GM19468 (cell line): ENCODE measurements at regions not wholly inside any gene's neighbourhood (a gene's known extent, or its start where the extent isn't known, plus 50 kb on each side); places are given as distances from the start of the nearest gene placed in this dataset.
"Not testable (repeated sequence)": the region's sequence is repeated elsewhere in the genome, so short reads cannot be mapped to it uniquely, and the experiment has no call there.

ENCODE experiments used
- ATAC-seq: cut with Tn5 transposase; IDR thresholded peaks from one replicate; pipeline ENCODE4 v1.9.1; 2021; ENCODE audit warnings: mild to moderate bottlenecking, moderate library complexity, moderate number of reproducible peaks; ENCODE audit not compliant: unreplicated experiment; ENCODE audit errors: extremely low read depth

DNA sequence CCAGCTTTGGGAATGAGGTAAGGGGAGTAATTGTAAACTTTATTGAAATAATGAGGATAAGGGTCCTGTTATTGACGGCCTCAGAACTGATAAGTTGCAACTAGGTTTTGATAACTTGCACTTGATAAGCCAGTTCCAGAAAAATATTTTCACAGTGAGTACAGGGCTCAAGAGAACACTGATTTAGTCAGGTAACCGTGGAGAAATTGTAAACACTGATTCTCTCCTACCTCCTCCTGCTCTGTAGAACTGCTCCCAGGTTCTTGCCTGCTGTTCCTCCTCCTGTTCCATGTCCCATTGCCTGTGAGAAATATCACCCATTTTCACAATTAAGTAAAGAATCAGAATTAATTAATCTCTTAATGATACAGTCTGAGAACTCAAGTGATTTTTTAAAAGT is 55.0 kb upstream of the CXXC4 start:
- no peak for ATAC-seq

DNA sequence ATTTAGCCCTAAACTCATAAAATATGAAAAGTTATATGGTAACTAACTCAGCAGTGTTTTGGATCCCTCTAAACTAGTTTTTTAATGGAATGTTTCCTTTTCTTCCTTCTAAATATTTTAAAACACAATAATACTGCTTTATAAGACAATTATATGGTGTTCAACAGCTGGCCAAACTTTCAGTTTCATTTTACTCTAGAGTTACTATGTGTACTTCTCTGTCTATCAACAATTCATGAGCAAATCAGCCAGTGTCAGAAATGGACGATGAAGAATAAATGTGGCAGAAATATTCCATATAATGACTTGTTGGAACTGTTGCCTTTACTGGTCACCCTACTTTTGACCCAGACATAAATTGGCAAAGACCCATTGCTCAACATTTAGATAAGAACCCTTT is 64.8 kb upstream of the CXXC4 start:
- no peak for ATAC-seq

DNA sequence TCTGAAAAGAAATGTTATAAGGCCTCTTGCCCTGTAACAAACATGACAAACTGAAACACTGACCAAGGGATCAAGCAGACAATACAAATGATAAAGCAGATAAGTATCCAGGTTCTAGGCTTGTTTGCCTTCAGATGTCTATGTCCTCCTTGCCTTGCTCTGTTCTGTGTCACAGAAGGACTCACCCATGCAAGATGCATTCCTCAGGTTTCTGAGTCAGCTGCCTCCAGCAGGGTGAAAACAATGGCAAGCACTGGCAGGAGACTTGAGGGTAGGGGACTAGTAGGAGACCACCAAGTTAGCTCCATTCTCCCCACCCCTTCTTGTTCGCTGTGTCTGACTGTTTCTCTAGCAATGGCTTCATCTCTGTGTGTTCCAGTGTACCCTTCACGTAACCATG is 76.6 kb upstream of the CXXC4 start:
- no peak for ATAC-seq

DNA sequence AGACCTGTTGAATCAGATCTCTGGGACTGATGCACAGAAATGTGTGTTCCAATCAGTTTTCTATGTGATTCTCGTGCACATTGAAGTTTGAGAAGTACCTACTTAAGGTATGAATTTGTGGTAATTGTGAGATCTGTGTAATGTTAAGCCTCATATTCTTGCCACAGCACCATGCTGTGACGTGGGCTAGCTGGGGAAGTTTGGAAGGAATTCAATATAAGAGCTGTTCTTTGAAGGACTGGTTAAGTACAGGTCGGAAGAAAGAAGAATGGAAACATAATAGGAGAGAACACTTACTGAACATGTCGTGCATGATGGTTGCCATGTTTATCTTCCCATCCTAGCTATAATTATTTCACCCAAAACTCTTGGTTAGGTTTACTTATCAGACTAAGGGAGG is 79.7 kb upstream of the CXXC4 start:
- ATAC-seq: no peak

DNA sequence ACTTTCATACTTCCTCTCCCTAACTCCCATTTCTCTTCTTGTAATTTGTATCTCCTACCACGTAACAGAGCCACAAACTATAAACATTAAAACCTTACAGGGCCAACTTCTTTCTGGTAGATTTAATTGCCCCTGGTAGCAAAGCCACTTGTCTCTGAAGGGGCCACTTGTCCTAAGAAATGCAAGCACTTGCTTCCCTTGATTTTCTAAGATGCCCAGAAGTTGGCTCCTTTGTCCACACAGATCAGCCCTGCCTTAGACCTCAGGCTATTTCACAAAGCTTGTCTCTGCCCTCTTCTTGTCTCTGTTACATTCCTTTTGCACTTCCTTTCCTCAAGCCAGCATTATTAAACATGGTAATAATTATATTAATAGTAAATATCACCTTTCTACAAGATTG is 80.6 kb upstream of the CXXC4 start:
- ATAC-seq: no peak

DNA sequence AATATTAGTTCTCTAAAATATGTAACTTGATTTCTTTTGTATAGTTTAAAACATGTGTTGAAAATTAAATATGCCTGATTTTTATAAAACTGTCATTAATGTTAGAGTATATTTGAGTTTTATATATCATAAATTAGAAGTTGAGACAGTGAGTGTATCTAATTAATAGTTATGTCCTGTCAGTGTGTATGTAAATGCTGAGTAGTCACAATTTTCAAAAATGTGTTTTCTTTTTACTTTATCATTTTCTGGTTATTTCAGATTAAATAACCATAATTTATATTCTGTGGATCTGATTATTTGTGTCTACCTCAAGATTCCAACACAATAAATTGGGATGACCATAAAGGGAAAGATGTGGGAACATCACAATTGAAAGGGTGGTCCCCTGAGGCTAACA is 82.7 kb upstream of the CXXC4 start:
- no peak for ATAC-seq

DNA sequence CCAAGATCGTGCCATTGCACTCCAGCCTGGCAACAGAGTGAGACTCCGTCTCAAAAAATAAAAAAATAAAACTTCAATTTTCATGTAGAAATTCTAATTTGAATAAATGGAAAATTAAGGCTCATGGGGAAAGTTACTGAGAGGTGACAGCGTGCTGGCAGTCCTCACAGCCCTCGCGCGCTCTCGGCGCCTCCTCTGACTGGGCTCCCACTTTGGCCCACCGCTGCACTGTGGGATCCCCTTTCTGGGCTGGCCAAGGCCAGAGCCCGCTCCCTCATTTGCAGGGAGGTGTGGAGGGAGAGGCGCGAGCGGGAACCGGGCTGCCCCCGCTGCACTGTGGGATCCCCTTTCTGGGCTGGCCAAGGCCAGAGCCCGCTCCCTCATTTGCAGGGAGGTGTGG is 86.8 kb upstream of the CXXC4 start:
- ATAC-seq: not testable (repeated sequence)

DNA sequence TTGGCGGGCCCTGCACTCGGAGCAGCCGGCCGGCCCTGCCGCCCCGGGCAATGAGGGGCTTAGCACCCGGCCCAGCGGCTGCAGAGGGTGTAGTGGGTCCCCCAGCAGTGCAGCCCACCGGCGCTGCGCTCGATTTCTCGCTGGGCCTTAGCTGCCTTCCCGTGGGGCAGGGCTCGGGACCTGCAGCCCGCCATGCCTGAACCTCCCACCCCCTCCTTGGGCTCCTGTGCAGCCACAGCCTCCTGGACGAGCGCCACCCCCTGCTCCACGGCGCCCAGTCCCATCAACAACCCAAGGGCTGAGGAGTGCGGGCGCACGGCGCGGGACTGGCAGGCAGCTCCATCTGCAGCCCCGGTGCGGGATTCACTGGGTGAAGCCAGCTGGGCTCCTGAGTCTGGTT is 87.4 kb upstream of the CXXC4 start:
- ATAC-seq: not testable (repeated sequence)

DNA sequence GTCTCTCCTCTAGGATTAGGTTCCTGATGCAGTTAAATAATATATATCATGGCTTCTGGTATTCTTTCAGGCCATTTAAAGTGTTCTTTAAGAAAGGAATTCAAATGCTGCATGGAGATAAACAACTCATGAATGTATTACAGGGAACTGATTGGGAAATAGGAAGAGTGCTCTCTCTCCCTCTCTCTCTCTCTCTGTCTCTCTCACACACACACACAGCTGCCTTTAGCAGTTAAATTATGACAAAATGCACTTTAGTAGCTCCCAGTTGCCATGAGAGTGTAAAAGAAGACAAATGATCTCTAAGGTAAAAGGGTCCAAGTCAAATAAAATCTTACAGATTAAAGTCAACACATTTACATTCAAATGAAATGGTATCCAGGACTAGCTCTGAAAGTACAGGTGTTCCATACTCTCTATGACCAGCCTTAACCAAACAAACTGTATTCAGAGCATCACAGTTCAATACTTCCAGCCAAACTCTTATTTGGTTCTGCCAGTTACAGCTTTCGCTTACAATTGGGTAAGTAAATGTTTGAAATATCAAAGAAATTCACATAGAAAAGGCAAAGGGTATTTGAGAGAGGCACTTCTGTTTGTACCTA is 94.7 kb upstream of the CXXC4 start:
- no peak for ATAC-seq

DNA sequence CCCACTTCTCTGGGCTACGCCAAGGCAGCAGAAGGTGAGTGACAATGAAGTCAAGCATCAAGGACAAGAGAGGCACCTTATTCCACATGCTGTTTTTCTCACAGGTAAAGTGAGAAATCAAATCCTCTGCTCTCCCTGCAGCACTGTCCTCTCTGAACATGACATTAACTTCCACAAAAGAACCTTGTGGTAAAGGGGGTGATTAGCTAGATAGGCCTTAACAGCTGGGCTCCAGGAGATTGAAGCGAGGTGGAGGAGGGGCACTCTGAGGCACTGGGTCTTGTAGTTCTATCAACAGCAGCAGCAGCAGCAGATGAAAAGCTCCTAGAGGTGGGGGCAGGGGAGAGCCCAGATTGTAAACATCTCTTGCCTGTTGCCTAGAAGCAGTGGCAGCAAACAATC is 96.8 kb upstream of the CXXC4 start:
- no peak for ATAC-seq

DNA sequence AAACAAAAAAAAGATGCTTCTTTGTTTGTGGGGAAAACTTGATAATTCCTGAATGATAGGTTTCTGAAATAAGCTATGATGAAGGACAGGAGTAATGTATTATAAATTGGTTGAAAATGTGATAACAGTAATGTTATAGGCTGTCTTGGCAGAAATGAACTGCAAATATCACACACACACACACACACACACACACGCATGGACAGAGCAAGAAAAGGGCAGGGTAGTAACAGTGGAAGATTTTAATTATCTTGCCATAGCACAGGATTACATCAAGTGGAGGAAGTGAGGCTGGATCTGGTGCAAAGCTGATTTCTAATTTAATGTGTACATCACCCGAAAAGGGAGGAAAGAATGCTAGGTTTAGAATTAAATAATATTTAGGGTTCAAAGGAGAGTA is 97.5 kb upstream of the CXXC4 start:
- ATAC-seq: no peak

DNA sequence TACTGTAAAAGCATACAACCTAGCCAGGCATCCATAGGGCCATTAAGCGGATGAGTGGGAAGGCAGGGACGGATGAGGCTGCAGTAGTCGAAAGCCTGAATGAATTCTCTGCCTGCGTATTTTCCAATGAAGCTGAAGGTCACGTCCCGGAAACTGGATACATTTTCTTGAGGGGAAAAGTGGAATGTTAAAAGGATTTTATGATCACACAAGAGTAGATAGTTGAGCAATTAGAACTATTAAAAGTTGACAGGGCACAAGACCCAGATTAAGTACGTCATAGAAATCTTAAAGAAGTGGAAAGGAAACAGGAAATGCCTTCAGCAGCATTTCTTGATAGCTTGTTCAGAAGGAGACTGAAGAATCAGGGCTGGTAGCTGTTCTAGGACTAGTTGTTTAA is 98.3 kb upstream of the CXXC4 start:
- ATAC-seq: no peak

DNA sequence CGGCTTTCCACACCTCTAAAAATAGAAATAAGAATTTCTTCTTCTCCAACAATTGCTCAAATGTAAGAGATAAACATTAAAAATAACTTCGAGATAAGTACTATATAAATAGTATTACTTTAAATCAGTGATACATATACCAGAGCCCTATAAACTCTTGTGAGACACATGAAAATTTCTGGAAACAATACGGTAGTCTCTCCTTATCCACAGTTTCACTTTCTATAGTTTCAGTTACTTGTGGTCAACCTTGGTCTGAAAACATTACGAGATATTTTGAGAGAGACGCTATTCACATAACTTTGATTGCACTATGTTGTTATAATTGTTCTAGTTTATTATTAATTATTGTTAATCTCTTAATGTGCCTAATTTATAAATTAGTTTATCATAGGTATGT is 101.5 kb upstream of the CXXC4 start:
- no peak for ATAC-seq

DNA sequence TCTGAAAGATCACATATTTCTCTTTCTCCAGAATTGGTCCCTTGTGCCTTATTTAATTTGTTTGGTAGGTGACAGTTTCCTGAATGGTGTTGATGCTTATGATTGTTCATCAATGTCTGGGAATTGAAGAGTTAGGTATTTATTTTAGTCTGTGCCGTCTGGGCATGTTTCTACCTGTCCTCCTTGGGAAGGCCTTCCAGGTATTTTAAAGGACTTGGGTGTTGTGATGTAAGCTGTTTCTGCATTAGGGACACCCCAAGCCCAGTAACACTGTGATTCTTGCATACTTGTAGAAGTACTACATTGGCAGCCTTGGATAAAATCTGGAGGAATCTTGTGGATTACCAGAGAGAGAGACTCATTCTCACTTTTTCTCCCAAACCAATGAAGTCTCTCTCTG is 120.8 kb upstream of the CXXC4 start:
- no peak for ATAC-seq

DNA sequence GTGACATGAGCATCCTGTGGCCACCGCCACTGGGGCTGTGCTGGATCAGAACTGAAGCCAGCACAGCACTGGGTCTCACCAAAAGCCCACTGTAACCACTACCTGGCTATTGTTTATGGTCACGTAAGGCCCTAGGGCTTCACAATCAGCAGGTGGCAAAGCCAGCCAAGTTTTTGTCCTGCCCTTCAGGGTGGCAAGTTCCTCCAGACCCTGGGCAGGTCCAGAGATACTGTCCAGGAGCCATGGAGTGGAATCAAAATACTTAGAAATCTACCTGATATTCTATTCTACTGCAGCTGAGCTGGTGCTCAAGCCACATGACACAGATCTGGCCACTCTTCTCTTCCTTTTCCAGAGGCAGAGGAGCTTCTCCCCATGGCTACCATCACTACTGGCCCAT is 121.2 kb upstream of the CXXC4 start:
- no peak for ATAC-seq

DNA sequence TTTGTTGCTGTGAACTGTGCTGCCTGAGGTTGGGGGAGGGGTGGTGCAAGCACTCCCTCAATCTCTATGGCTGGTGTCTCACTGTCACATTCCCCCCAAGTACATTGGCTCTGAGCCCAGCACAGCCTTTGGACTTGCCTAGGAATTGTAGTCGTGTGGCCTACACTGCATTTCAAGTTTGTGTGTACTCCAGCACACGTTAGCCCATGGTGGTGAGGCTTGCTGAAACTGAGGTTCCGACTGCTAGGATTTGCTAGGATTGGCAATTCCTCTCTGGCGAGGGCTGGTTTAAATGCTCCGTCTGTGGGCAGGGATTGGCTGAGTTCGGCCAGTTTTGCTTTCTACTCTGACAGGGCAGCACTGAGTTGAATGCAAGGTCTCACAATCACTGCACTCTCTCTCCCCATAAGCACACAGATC is 121.7 kb upstream of the CXXC4 start:
- no peak for ATAC-seq

DNA sequence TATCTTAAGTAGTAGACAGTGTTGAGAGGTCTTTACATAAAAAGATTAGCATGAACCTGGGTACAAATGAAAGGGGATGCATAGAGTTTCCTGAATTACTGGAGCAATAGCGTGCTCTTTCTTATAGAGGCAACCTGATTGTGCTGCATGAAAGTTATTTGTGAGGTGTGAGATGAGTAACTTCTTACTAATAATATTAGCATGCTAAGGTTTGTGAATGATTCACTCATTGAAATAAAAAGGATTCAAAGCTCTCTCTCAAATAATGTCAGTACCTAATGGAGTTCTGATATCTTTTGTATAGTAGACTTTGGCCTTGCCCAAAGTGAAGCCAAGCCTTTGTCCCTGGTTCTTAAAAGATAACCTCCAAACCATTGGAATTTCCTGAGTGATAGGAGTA is 131.0 kb upstream of the CXXC4 start:
- no peak for ATAC-seq

DNA sequence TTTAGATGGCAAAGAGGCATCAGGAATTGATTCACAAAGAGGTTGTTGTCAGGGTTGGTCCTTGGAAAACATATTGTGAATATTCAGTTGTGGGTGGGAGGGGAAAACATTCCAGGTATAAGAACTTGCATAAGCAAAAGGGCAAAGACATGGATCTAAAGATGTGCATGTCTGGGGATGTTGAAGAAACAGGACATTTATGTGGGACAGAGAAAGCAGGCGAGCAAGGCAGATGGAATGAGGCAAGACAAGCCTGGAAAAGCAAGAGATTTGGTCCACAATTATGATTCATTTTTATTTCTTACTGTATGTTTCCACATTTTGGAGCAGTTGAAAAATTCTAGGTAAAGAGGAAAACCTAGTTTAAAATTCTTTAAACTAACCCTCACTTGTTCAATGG is 134.9 kb upstream of the CXXC4 start:
- ATAC-seq: no peak

DNA sequence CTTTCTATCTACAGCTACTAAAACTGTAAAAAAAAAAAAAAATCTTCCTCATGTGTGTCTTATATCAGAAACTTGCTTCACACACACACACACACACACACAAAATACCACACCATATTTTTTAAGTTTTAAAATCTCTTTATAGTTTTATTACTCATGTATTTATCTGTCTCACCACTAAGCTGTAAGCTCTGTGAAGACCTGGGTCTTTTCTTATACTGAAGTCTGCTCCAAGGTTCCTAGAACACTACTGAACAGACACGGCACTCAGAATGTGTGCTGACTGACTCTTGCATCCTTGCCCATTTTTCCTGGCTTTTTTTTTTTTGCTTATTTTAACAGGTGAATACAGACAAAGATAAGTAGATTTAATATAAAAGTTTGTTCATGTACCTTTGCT is 135.6 kb upstream of the CXXC4 start:
- no peak for ATAC-seq

DNA sequence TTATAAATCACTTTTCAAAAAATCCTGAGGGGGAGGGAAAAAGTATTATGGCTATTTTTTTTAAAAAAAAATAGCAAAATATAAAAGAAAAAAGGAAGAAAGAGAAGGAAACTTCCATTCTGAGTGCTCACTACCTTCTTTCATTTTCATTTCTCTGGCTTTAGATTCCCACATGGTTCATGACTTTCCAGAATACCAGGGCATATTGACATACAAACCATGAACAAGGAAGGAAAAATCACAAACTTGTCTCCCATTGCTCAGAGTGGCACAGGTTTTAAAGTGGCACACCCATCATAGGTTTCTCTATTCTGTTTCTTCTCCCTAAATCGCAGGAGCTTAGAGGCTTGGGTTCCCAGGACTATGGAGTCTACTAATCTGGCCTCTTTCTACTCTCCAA is 136.3 kb upstream of the CXXC4 start:
- no peak for ATAC-seq

DNA sequence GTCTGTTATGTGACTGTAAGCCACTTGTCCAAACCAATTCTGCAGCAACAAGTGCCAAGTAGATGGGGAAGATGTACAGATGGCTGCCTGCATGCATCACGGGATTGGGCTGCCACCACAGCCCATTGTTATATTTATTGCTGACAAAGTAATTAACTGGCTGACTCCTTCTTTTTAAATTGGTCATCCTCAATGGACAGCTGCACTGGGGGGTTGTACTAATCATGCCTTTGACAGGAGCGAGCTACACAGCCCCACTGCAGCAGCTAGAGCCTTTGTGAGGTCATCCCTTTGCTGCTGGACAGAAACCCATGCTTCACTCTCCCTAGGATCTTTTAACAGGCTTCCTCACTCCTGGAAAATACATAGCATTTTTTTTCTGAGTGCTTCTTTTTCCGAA is 146.7 kb upstream of the CXXC4 start:
- ATAC-seq: no peak

DNA sequence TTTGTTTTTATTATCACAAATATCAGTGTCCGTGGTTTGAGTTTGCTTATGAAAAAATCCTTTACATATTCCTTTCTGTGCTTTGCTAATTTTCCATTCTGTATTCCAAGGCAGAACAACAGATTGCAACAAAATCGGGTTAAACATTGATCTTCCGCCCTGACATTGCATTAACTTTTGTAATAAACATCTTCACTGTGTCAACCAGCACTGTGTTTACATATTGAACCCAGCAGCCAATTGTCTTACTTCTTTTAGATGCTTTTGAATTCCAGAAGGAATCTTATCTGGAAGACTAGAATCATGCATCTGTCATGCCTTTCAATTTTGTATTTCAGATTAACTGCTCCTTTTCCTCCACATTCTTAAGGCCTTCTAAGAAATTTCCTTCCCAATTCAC is 147.8 kb upstream of the CXXC4 start:
- no peak for ATAC-seq

DNA sequence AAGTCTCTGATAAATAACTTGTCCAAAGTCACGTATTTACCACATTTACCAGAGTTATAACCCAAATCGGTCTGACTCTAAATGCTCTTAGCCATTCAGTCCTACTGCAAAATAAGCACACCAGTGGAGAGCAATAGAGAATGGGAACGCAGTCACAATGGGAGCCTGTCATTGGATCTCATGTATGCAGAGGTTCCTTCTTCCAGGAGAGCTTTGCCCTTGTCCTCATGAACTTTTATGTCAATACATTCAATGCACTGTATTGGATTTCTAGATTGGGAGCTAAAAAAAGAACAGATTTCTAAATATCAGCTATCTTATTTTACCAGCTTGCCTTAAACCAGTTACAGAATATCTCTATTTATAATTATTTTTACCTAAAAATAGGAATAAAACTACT is 149.1 kb upstream of the CXXC4 start:
- ATAC-seq: no peak
